Neuron (in vitro differentiated cells): ENCODE measurements at regions not wholly inside any gene's neighbourhood (a gene's known extent, or its start where the extent isn't known, plus 50 kb on each side); places are given as distances from the start of the nearest gene placed in this dataset.

Experiments used
- H2AFZ ChIP-seq: one replicate; pipeline ENCODE4 v1.6.1; 2013; ENCODE audit warnings: low read depth, mild to moderate bottlenecking, inconsistent platforms, low read length, moderate library complexity
- H3K27me3 ChIP-seq: one replicate; pipeline ENCODE4 v1.6.1; 2013; ENCODE audit warnings: low read length; ENCODE audit not compliant: insufficient read depth
- H3K36me3 ChIP-seq: one replicate; pipeline ENCODE4 v1.6.1; 2013; ENCODE audit warnings: low read length; ENCODE audit not compliant: insufficient read depth
- H3K4me1 ChIP-seq: one replicate; pipeline ENCODE4 v1.6.1; 2013; ENCODE audit warnings: low read length; ENCODE audit not compliant: insufficient read depth
- H3K4me3 ChIP-seq: 2 replicates; pipeline ENCODE4 v1.5.1; 2013; ENCODE audit warnings: mild to moderate bottlenecking, low read length, moderate library complexity
- H3K9me3 ChIP-seq: one replicate; pipeline ENCODE4 v1.6.1; 2013; ENCODE audit warnings: low read length

GRCh38 chr5:35473589-35473988, 144.1 kb upstream of the SPEF2 start:
- no peaks in the 10 kb centered on the region for H3K9me3 ChIP-seq
- H3K27me3 ChIP-seq = no peaks in the 10 kb centered on the region
- no peak overlapping the region for H3K4me3 ChIP-seq
- no peak overlapping the region for H2AFZ ChIP-seq
- H3K4me1 ChIP-seq = no peaks in the 10 kb centered on the region
- no peaks in the 10 kb centered on the region for H3K36me3 ChIP-seq

GRCh38 chr5:35470866-35471265, 146.8 kb upstream of the SPEF2 start:
- no peak overlapping the region for H3K4me3 ChIP-seq
- no peaks in the 10 kb centered on the region for H3K36me3 ChIP-seq
- H3K27me3 ChIP-seq = no peaks in the 10 kb centered on the region
- H3K4me1 ChIP-seq = no peaks in the 10 kb centered on the region
- H3K9me3 ChIP-seq = no peaks in the 10 kb centered on the region
- no peak overlapping the region for H2AFZ ChIP-seq

- H3K9me3 ChIP-seq = no peaks in the 10 kb centered on the region
- H3K4me3 ChIP-seq = no peak overlapping the region
- H3K36me3 ChIP-seq = no peaks in the 10 kb centered on the region
- H2AFZ ChIP-seq = no peak overlapping the region
- H3K4me1 ChIP-seq = no peaks in the 10 kb centered on the region
- H3K27me3 ChIP-seq = no peaks in the 10 kb centered on the region
Measured at GRCh38 chr5:35468811-35469210, 148.9 kb upstream of the SPEF2 start.

- H3K27me3 ChIP-seq = no peaks in the 10 kb centered on the region
- H3K36me3 ChIP-seq = no peaks in the 10 kb centered on the region
- no peak overlapping the region for H3K4me3 ChIP-seq
- H3K4me1 ChIP-seq = no peaks in the 10 kb centered on the region
- H2AFZ ChIP-seq = no peak overlapping the region
- no peaks in the 10 kb centered on the region for H3K9me3 ChIP-seq
Measured at GRCh38 chr5:35466746-35467145, 150.9 kb upstream of the SPEF2 start.

GRCh38 chr5:35464757-35465156, 152.9 kb upstream of the SPEF2 start:
- H2AFZ ChIP-seq = no peak overlapping the region
- H3K4me1 ChIP-seq = no peaks in the 10 kb centered on the region
- no peaks in the 10 kb centered on the region for H3K36me3 ChIP-seq
- no peaks in the 10 kb centered on the region for H3K9me3 ChIP-seq
- no peaks in the 10 kb centered on the region for H3K27me3 ChIP-seq
- no peak overlapping the region for H3K4me3 ChIP-seq

- Histone ChIP-seq H3K36me3 (no peaks in the 10 kb centered on the region), H3K9me3 (no peaks in the 10 kb centered on the region), H3K4me3 (no peak overlapping the region), H3K27me3 (no peaks in the 10 kb centered on the region), H2AFZ (no peak overlapping the region), H3K4me1 (no peaks in the 10 kb centered on the region)
Measured at GRCh38 chr5:35461530-35461929, 156.1 kb upstream of the SPEF2 start.

- H3K36me3 ChIP-seq = no peaks in the 10 kb centered on the region
- no peak overlapping the region for H3K4me3 ChIP-seq
- no peaks in the 10 kb centered on the region for H3K27me3 ChIP-seq
- no peaks in the 10 kb centered on the region for H3K9me3 ChIP-seq
- no peaks in the 10 kb centered on the region for H3K4me1 ChIP-seq
- H2AFZ ChIP-seq = no peak overlapping the region
Measured at GRCh38 chr5:35458824-35459207, 158.8 kb upstream of the SPEF2 start.

GRCh38 chr5:35457912-35458823, 159.5 kb upstream of the SPEF2 start:
- H3K36me3 ChIP-seq = no peaks in the 10 kb centered on the region

GRCh38 chr5:35456506-35456905, 161.2 kb upstream of the SPEF2 start:
- Histone ChIP-seq H3K4me1 (no peaks in the 10 kb centered on the region), H2AFZ (no peak overlapping the region), H3K27me3 (no peaks in the 10 kb centered on the region), H3K9me3 (no peaks in the 10 kb centered on the region), H3K4me3 (no peak overlapping the region), H3K36me3 (no peaks in the 10 kb centered on the region)

More at GRCh38 chr5:35457912-35458823, 159.5 kb upstream of the SPEF2 start:
- H2AFZ ChIP-seq = no peak overlapping the region
- H3K4me1 ChIP-seq = no peaks in the 10 kb centered on the region
- H3K4me3 ChIP-seq = no peak overlapping the region
- H3K9me3 ChIP-seq = no peaks in the 10 kb centered on the region
- H3K27me3 ChIP-seq = no peaks in the 10 kb centered on the region

GRCh38 chr5:35454011-35454525, 163.6 kb upstream of the SPEF2 start:
- Histone ChIP-seq H3K4me3 (no peak overlapping the region), H3K36me3 (no peaks in the 10 kb centered on the region), H3K4me1 (no peaks in the 10 kb centered on the region), H3K9me3 (no peaks in the 10 kb centered on the region), H3K27me3 (no peaks in the 10 kb centered on the region), H2AFZ (no peak overlapping the region)

GRCh38 chr5:35443803-35444595, 173.7 kb upstream of the SPEF2 start:
- peaks cover under 1% of the 10 kb centered on the region for H3K27me3 ChIP-seq
- no peaks in the 10 kb centered on the region for H3K4me1 ChIP-seq
- no peak overlapping the region for H3K4me3 ChIP-seq
- no peaks in the 10 kb centered on the region for H3K9me3 ChIP-seq
- H3K36me3 ChIP-seq = no peaks in the 10 kb centered on the region
- no peak overlapping the region for H2AFZ ChIP-seq

GRCh38 chr5:35442885-35443639, 174.6 kb upstream of the SPEF2 start:
- Histone ChIP-seq H2AFZ (no peak overlapping the region), H3K9me3 (no peaks in the 10 kb centered on the region), H3K36me3 (no peaks in the 10 kb centered on the region), H3K4me3 (no peak overlapping the region), H3K27me3 (peaks cover 5% of the 10 kb centered on the region), H3K4me1 (no peaks in the 10 kb centered on the region)

- H3K36me3 ChIP-seq = no peaks in the 10 kb centered on the region
- H3K4me1 ChIP-seq = no peaks in the 10 kb centered on the region
- peaks cover 5% of the 10 kb centered on the region for H3K27me3 ChIP-seq
- no peak overlapping the region for H3K4me3 ChIP-seq
- no peaks in the 10 kb centered on the region for H3K9me3 ChIP-seq
- H2AFZ ChIP-seq = no peak overlapping the region
Measured at GRCh38 chr5:35440409-35440808, 177.3 kb upstream of the SPEF2 start.
